ENCODE measurements at regions not wholly inside any gene's neighbourhood (a gene's known extent, or its start where the extent isn't known, plus 50 kb on each side); places are given as distances from the start of the nearest gene placed in this dataset.

GRCh38 chr13:84998681-84999080 lies 800.5 kb downstream of the SLITRK6 start:
- no peak for TF ChIP-seq CTCF (IDR thresholded peaks at IDR 0.05)
- no peak for TF ChIP-seq POLR2A (IDR thresholded peaks at IDR 0.05)
